A549 (cell line): ENCODE measurements at regions not wholly inside any gene's neighbourhood (a gene's known extent, or its start where the extent isn't known, plus 50 kb on each side); places are given as distances from the start of the nearest gene placed in this dataset.
A peak's percentile ranks its signal among the peaks of the same experiment; 100 is the strongest.

ENCODE experiments used
- ATAC-seq, 2 experiments: fragments of 200-7000 bp in 1 of 2; fragments of >200 bp in 1 of 2; cut with Nextera tagmentation in 1 of 2; cut with Tn5 transposase in 1 of 2; 3 replicates each; pipeline versions ENCODE4 v1.8.0 to v1.9.1; 2018 to 2020; ENCODE audit warnings: mild to moderate bottlenecking in 1 of 2, moderate library complexity in 1 of 2
- CTCF ChIA-PET: fragments of 300-600 bp; sonication (Branson Sonifier 250); formaldehyde crosslinking; extraction: SDS; loops from one replicate; lab custom pipeline; 2021; ENCODE audit warnings: antibody characterized with exemption, inconsistent platforms; lab: Yijun Ruan, JAX
- POLR2A ChIA-PET: fragments of 350-600 bp; formaldehyde crosslinking; extraction: SDS; loops from one replicate; lab custom pipeline; 2021; ENCODE audit warnings: antibody characterized with exemption, inconsistent platforms; lab: Yijun Ruan, JAX
- DNase-seq, 2 experiments: peaks; one replicate each; pipeline versions ENCODE4 v3.0.0 to v3.0.0-alpha.2; 2011 to 2016; ENCODE audit warnings: low read depth in 1 of 2, low spot score in 1 of 2
- FAIRE-seq: peaks from 2 replicates; lab custom pipeline; 2011; peaks lifted over from hg19 to GRCh38; lab: Jason Lieb, UNC
- H3K27ac ChIP-seq, 2 experiments: fragments of >200 bp; sonication (Bioruptor Twin); formaldehyde crosslinking; 3 replicates each; pipeline ENCODE4 v1.5.1; 2016 to 2017
- H3K4me1 ChIP-seq: fragments of >200 bp; sonication (Bioruptor Twin); formaldehyde crosslinking; 3 replicates; pipeline ENCODE4 v1.6.1; 2016
- H3K4me2 ChIP-seq: fragments of >200 bp; sonication (Bioruptor Twin); formaldehyde crosslinking; 3 replicates; pipeline ENCODE4 v1.6.1; 2016
- H3K4me3 ChIP-seq: fragments of >200 bp; sonication (Bioruptor Twin); formaldehyde crosslinking; 3 replicates; pipeline ENCODE4 v1.5.1; 2016
- H3K9me3 ChIP-seq: fragments of >200 bp; sonication (Bioruptor Twin); formaldehyde crosslinking; 3 replicates; pipeline ENCODE4 v1.6.1; 2016
- BHLHE40 ChIP-seq: IDR thresholded peaks from 2 replicates; pipeline ENCODE4 v1.6.1; 2012; ENCODE audit warnings: low read depth, low read length, inconsistent platforms
- CBX8 ChIP-seq: fragments of 200-600 bp; sonication (generic); IDR thresholded peaks from 2 replicates; pipeline ENCODE4 v1.6.1; 2016
- CHD2 ChIP-seq: fragments of 150-350 bp; IDR thresholded peaks from 2 replicates; pipeline ENCODE4 v1.6.1; 2014; ENCODE audit warnings: low read length; ENCODE audit not compliant: partially characterized antibody
- CHD4 ChIP-seq: fragments of 200-600 bp; sonication (generic); IDR thresholded peaks from 2 replicates; pipeline ENCODE4 v1.6.1; 2016; ENCODE audit warnings: antibody characterized with exemption, mild to moderate bottlenecking, borderline replicate concordance
- CTCF ChIP-seq: fragments of >200 bp; sonication (Bioruptor Twin); formaldehyde crosslinking; IDR thresholded peaks from 3 replicates; pipeline ENCODE4 v1.5.1; 2016
- EHMT2 ChIP-seq: fragments of 200-600 bp; sonication (generic); IDR thresholded peaks from 2 replicates; pipeline ENCODE4 v1.6.1; 2016; ENCODE audit warnings: antibody characterized with exemption, low read depth, mild to moderate bottlenecking, moderate library complexity
- ELK1 ChIP-seq: fragments of 150-350 bp; IDR thresholded peaks from 2 replicates; pipeline ENCODE4 v1.6.1; 2014; ENCODE audit warnings: low read depth, mild to moderate bottlenecking, low read length
- GATA3 ChIP-seq: IDR thresholded peaks from 2 replicates; pipeline ENCODE4 v1.6.1; 2012; ENCODE audit warnings: borderline replicate concordance
- HDAC2 ChIP-seq: fragments of 200-600 bp; sonication (generic); IDR thresholded peaks from 2 replicates; pipeline ENCODE4 v1.6.1; 2016
- HEYL ChIP-seq: fragments of 250-450 bp; sonication (Bioruptor Pico); IDR thresholded peaks from 2 replicates; pipeline ENCODE4 v1.8.0; 2021; ENCODE audit warnings: mild to moderate bottlenecking, moderate library complexity
- HMGXB4 ChIP-seq: fragments of 250-450 bp; sonication (Bioruptor Pico); IDR thresholded peaks from 2 replicates; pipeline ENCODE4 v1.5.0; 2021; ENCODE audit warnings: mild to moderate bottlenecking, moderate library complexity, borderline replicate concordance
- HOXA7 ChIP-seq: fragments of 250-450 bp; sonication (Bioruptor Pico); IDR thresholded peaks from 2 replicates; pipeline ENCODE4 v1.5.0; 2020; ENCODE audit warnings: mild to moderate bottlenecking, moderate library complexity
- KDM1A ChIP-seq: fragments of 200-600 bp; sonication (generic); IDR thresholded peaks from 2 replicates; pipeline ENCODE4 v1.6.1; 2016; ENCODE audit warnings: low read depth, mild to moderate bottlenecking
- MAX ChIP-seq: IDR thresholded peaks from 2 replicates; pipeline ENCODE4 v1.6.1; 2012
- MAZ ChIP-seq: fragments of 150-350 bp; IDR thresholded peaks from 2 replicates; pipeline ENCODE4 v1.6.1; 2014; ENCODE audit warnings: antibody characterized with exemption, low read depth, low read length, borderline replicate concordance
- NR3C1 ChIP-seq: fragments of >200 bp; sonication (Bioruptor Twin); formaldehyde crosslinking; IDR thresholded peaks from 3 replicates; pipeline ENCODE4 v1.6.1; 2017
- POLR2A ChIP-seq: IDR thresholded peaks from 2 replicates; pipeline ENCODE4 v1.6.1; 2012; ENCODE audit warnings: mild to moderate bottlenecking, low read length
- REST ChIP-seq: fragments of 200-600 bp; sonication (generic); IDR thresholded peaks from 2 replicates; pipeline ENCODE4 v1.6.1; 2016; ENCODE audit warnings: antibody characterized with exemption, mild to moderate bottlenecking, moderate library complexity
- RFX5 ChIP-seq: fragments of 450-650 bp; IDR thresholded peaks from 2 replicates; pipeline ENCODE4 v1.7.1; 2014; ENCODE audit warnings: antibody characterized with exemption, mild to moderate bottlenecking, moderate library complexity
- TP53 ChIP-seq: fragments of 250-450 bp; sonication (Bioruptor Pico); IDR thresholded peaks from 2 replicates; pipeline ENCODE4 v1.5.0; 2021; ENCODE audit warnings: mild to moderate bottlenecking, moderate library complexity
- USF2 ChIP-seq: fragments of 450-650 bp; IDR thresholded peaks from 2 replicates; pipeline ENCODE4 v1.6.1; 2014; ENCODE audit warnings: antibody characterized with exemption
- ZSCAN20 ChIP-seq: fragments of 250-450 bp; sonication (Bioruptor Pico); IDR thresholded peaks from 2 replicates; pipeline ENCODE4 v1.8.0; 2022; ENCODE audit warnings: mild to moderate bottlenecking, moderate library complexity
- WGBS: methylation state at CpG from one replicate; pipeline ENCODE4 v1.1.6; 2017; ENCODE audit errors: missing lambda C conversion rate; 5-methylcytosine and 5-hydroxymethylcytosine counted together

- POLR2A ChIA-PET = no interaction called here
- no peak for FAIRE-seq
- no peak for ATAC-seq
Measured at GRCh38 chr5:35438786-35439185, 178.9 kb upstream of the SPEF2 start.

GRCh38 chr5:35438288-35438687 is 179.4 kb upstream of the SPEF2 start:
- no peak for FAIRE-seq
- H3K27ac ChIP-seq = no peak overlapping the region
- no peak for DNase-seq
- H3K4me2 ChIP-seq = no peak overlapping the region
- no peak for TF ChIP-seq HDAC2
- TF ChIP-seq CBX8 = 0 out of 2 replicates have a peak, but pooled peaks have one; percentile 32
- TF ChIP-seq REST = no peak
- no peak for TF ChIP-seq NR3C1
- TF ChIP-seq POLR2A = no peak
- TF ChIP-seq CTCF = no peak
- H3K4me3 ChIP-seq = no peak overlapping the region
- no peak for ATAC-seq
- ChIA-PET POLR2A (no interaction called here), CTCF (no interaction called here)
- no peaks in the 10 kb centered on the region for H3K4me1 ChIP-seq
- WGBS = 0% methylated on average over 1 of the region's 1 CpG
- no peaks in the 10 kb centered on the region for H3K9me3 ChIP-seq

More at GRCh38 chr5:35438786-35439185, 178.9 kb upstream of the SPEF2 start:
- CTCF ChIA-PET = no interaction called here
- no peak for DNase-seq
- TF ChIP-seq HEYL (CRISPR knock-in tag) (no peak), CHD4 (no peak), HOXA7 (CRISPR knock-in tag) (no peak), BHLHE40 (no peak), RFX5 (no peak), KDM1A (no peak), MAZ (no peak), TP53 (CRISPR knock-in tag) (no peak), HMGXB4 (CRISPR knock-in tag) (no peak), MAX (no peak), USF2 (no peak), ELK1 (no peak), ZSCAN20 (CRISPR knock-in tag) (no peak), GATA3 (no peak), EHMT2 (no peak), CHD2 (no peak)
- Histone ChIP-seq H3K27ac (no peak overlapping the region), H3K4me2 (no peak overlapping the region), H3K9me3 (no peaks in the 10 kb centered on the region), H3K4me1 (no peaks in the 10 kb centered on the region), H3K4me3 (no peak overlapping the region)
- 0% methylated on average over 2 of the region's 2 CpGs for WGBS
